Hindlimb muscle (tissue), 1 donor: ENCODE measurements at regions not wholly inside any gene's neighbourhood (a gene's known extent, or its start where the extent isn't known, plus 50 kb on each side); places are given as distances from the start of the nearest gene placed in this dataset.

Experiments used
- DNase-seq: peaks from one replicate; pipeline ENCODE4 v3.0.0-alpha.2; 2013

- no peak for DNase-seq
Measured at GRCh38 chr4:187268940-187269339, 545.3 kb upstream of the FAT1 start.

GRCh38 chr4:187270154-187270553 lies 546.5 kb upstream of the FAT1 start:
- no peak for DNase-seq

- no peak for DNase-seq
Measured at GRCh38 chr4:187271848-187272247, 548.2 kb upstream of the FAT1 start.

GRCh38 chr4:187274153-187274552 lies 550.5 kb upstream of the FAT1 start:
- no peak for DNase-seq

- no peak for DNase-seq
Measured at GRCh38 chr4:187276736-187277408, 553.2 kb upstream of the FAT1 start.

GRCh38 chr4:187283201-187283955 lies 559.7 kb upstream of the FAT1 start:
- DNase-seq, result peak; percentile 28

GRCh38 chr4:187286525-187286924 lies 562.9 kb upstream of the FAT1 start:
- no peak for DNase-seq

- DNase-seq, result no peak
Measured at GRCh38 chr4:187289371-187289770, 565.7 kb upstream of the FAT1 start.

- DNase-seq, result no peak
Measured at GRCh38 chr4:187294861-187295260, 571.2 kb upstream of the FAT1 start.

- no peak for DNase-seq
Measured at GRCh38 chr4:187301923-187302322, 578.3 kb upstream of the FAT1 start.

GRCh38 chr4:187302457-187303150 lies 578.9 kb upstream of the FAT1 start:
- DNase-seq, result peak; percentile 12

GRCh38 chr4:187304133-187304532 lies 580.5 kb upstream of the FAT1 start:
- no peak for DNase-seq

GRCh38 chr4:187307131-187307530 lies 583.5 kb upstream of the FAT1 start:
- no peak for DNase-seq

- no peak for DNase-seq
Measured at GRCh38 chr4:187309456-187309855, 585.8 kb upstream of the FAT1 start.

- DNase-seq, result no peak
Measured at GRCh38 chr4:187312299-187312698, 588.6 kb upstream of the FAT1 start.

- DNase-seq, result no peak
Measured at GRCh38 chr4:187317799-187318198, 594.1 kb upstream of the FAT1 start.

GRCh38 chr4:187321711-187322110 lies 598.1 kb upstream of the FAT1 start:
- DNase-seq, result no peak

GRCh38 chr4:187332141-187332540 lies 608.5 kb upstream of the FAT1 start:
- no peak for DNase-seq

- no peak for DNase-seq
Measured at GRCh38 chr4:187333151-187333550, 609.5 kb upstream of the FAT1 start.

GRCh38 chr4:187335339-187335738 lies 611.7 kb upstream of the FAT1 start:
- DNase-seq, result no peak

GRCh38 chr4:187354740-187355139 lies 631.1 kb upstream of the FAT1 start:
- peak; percentile 3 for DNase-seq

- DNase-seq, result no peak
Measured at GRCh38 chr4:187357045-187357643, 633.5 kb upstream of the FAT1 start.

GRCh38 chr4:187357821-187358220 lies 634.2 kb upstream of the FAT1 start:
- DNase-seq, result no peak
